NCI-H1436 treated with DMSO at 0.1 percent for 48 hours (cell line): ENCODE measurements at regions not wholly inside any gene's neighbourhood (a gene's known extent, or its start where the extent isn't known, plus 50 kb on each side); places are given as distances from the start of the nearest gene placed in this dataset.

Experiments
- DNase-seq: peaks from one replicate; lab custom pipeline; 2025; lab: John Stamatoyannopoulos, UW

GRCh38 chr4:66694739-66695138, 850.6 kb downstream of the CENPC start:
- no peak for DNase-seq

DNA sequence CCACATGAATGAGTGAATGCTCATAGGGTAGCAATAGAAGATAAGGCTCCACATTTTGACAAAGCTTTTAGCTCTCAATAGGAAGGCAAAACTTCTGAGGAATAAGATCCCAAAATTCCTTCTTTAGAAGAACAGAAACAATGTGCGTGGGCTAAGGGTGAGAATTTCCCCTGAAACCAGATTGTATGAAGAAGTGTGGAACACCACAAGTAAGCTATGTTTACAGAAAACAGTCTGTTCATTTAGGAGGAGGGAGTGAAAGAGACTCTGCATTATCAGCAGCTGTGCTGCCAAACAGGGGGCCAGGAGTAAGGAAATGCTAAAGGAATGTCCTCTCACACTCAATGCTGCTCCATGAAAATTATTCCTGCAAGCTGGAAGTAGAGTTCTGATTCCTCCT, 851.6 kb downstream of the CENPC start:
- DNase-seq: no peak

GRCh38 chr4:66691101-66691500, 854.2 kb downstream of the CENPC start:
- DNase-seq: no peak

GRCh38 chr4:66688674-66689073, 856.6 kb downstream of the CENPC start:
- DNase-seq: no peak

GRCh38 chr4:66687459-66687858, 857.8 kb downstream of the CENPC start:
- DNase-seq: no peak

DNA sequence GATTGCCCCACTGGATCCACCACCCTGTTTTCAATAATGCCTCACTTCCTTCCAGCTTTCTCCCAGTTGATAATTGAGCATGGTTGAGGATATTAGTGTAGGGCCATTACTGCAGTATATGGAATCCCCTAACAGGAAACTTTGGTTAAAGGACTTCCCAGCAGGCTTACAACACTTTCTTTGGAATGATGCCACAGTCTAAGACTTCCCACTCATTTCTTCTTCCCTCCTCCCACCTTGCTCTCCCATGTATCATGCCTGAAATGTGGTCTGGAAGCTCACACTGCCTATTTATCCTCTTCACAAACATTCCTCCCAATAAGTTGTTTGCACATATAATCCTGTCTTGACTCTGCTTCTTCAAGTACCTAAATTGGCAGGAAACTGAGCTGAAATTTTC, 863.3 kb downstream of the CENPC start:
- DNase-seq: no peak

DNA sequence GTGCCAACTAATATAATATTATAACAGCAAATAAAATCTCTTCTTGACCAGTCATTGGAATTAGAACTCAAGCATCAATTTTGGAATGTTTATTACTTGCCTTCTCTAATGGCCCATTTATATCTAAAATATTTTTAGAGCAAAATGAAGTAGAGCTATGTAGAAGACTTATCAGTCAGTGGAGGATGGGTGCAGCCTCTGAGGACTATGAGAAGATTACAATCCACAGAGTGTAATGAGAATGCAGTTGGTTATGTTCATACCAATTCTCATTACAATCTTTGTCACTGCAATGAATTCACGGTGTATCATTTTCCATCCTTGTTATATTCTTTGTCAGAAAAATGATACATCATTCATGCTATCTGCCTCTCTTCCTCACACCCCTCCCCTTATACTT, 878.1 kb downstream of the CENPC start:
- no peak for DNase-seq

DNA sequence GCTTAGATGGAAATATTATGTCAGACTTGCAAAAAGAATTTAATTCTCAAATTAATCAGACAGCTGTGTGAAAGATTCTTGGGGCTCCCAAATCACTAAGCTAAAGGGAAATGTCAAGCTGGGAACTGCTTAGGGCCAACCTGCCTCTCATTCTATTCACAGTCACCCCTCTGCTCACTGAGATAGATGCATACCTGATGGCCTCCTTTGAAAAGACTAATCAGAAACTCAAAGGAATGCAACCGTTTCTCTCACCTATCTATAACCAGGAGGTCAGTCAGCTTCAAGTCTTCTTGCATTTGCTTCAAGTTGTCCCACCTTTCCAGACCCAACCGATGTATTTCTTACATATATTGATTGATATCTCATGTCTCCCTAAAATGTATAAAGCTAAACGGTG, 882.7 kb downstream of the CENPC start:
- DNase-seq: no peak

- no peak for DNase-seq
Measured at GRCh38 chr4:66658809-66659208, 886.5 kb downstream of the CENPC start.

DNA sequence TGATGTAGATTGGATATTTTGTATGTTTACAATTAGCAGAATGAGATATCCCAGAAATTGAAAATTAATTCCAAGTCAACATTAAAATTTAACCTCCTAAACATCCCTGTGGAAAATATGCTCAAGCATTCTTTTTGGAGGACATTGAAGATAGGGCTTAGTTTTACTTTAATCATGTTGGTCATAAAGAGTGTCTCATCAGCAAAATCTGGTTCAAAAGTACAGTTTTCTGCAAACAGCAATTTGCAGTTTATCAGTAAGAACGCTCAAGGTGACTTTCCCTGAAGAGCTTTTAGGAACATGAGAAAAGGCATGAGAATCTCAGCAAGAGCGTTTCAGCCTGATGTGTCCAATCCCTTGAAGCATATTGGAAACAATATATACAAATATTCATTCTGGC, 889.8 kb downstream of the CENPC start:
- no peak for DNase-seq

DNA sequence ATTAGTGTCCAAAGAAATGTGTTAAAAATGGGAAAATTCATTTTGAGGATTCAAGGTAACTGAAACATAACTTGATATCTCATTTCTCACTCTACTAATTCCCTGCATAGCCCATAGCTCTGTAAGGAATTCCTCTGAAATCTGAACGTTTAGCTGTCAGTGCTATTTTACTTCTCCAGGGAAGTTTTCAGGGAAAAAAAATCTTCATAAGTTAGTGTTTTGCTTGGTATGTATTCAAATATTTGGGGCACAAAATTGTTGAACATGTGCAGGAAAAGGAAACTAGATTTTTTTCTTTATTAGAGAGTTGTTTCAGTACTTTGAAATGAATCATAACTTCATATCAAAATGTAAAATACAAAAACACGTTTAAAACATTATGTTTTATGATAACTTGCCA, 891.4 kb downstream of the CENPC start:
- DNase-seq: no peak

DNA sequence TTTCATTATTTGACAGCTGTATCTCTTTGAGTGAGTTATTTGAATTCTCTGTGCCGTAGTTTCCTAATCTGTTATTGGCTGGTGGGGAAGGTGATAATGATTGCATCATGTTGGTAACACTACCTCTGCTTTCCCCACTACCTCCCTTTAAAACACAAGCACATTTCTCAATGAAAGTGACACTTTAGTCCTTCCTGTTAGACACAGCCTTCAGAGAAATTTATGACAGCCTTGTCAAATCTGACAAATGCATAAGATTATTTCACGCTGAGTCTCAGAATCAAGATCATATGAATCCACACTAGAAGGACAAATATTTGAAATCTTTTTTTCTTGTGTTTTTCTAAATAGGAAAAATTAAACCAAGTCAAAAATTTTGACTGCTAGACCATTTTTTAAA, 896.1 kb downstream of the CENPC start:
- no peak for DNase-seq

- DNase-seq: no peak
Measured at GRCh38 chr4:66647926-66648325, 897.4 kb downstream of the CENPC start.

GRCh38 chr4:66647476-66647875, 897.8 kb downstream of the CENPC start:
- DNase-seq: no peak

- DNase-seq: no peak
Measured at GRCh38 chr4:66640233-66640990, 904.9 kb downstream of the CENPC start.

DNA sequence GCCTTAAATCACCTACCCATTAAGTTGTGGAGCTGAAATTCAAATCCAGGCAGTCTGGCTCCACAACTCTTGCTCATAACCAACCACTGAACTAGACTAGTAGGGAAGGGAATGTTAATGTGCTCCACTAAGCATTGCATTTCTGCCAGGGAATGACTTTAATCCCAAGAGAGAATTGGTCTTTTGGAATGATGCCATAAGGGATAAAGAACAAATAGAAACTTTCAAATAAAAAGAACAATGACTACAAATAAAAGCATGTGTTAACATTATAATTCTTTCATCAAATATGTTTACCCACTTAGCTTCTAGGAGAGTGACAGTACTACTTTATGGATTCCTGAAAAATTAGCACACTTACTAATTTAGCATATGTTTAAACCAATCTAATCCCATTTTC, 905.9 kb downstream of the CENPC start:
- DNase-seq: no peak

DNA sequence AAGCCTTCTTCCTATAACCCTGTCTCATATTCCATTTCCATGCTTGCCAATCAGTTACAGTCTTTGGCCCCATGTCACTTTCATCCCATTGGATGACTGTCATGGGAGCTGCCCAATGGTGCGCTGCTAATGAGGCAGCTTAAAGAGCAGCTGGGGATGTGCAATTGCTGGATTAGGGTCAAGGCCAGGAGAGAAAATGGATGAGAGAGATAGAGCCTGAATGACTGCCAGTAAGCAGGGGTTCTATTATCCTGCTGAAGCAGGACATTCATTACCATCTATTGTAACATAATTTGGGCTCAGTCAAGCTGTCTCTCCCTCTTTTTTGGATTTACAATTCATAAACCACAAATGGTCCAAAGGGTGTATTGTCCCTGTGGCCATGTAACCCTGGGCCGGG, 909.0 kb downstream of the CENPC start:
- DNase-seq: no peak

- DNase-seq: no peak
Measured at GRCh38 chr4:66633477-66633876, 911.8 kb downstream of the CENPC start.

GRCh38 chr4:66629927-66630326, 915.4 kb downstream of the CENPC start:
- no peak for DNase-seq

DNA sequence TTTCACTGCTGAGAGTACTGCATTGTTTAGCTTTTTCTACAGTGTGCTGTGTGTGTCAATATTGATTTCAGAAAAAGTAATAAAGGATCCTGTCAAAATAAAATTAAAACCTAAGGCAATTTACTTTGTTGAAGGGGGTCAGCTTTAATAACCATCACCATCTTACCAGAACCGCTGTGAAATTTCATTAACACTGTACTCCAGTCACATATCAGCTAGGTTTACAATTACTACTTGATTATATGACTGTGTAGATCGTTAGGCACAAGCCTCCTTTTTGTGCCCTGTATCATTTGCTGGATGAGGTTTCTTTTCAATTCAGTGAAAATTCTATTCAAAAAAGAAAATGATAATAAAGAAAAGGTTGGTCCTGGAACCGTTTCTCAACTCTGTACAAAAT, 917.2 kb downstream of the CENPC start:
- DNase-seq: no peak

DNA sequence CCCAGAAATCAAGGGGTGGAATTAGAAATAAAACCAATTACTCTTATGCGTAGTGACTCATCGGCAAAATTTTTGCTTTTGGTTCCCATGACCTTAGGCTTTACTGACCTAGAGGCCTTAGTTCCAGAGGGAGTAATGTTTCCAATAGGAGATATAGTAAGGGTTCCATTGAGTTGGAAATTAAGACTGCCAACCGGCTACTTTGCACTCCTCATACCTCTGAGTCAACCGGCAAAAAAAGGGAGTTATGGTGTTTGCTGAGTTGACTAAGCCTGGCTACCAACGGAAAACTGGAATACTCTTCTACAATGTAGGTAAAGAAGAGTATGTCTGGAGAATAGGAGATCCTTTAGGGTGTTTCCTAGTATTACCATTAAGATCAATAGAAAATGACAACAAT, 919.8 kb downstream of the CENPC start:
- no peak for DNase-seq

GRCh38 chr4:66613591-66613990, 931.7 kb downstream of the CENPC start:
- DNase-seq: no peak

DNA sequence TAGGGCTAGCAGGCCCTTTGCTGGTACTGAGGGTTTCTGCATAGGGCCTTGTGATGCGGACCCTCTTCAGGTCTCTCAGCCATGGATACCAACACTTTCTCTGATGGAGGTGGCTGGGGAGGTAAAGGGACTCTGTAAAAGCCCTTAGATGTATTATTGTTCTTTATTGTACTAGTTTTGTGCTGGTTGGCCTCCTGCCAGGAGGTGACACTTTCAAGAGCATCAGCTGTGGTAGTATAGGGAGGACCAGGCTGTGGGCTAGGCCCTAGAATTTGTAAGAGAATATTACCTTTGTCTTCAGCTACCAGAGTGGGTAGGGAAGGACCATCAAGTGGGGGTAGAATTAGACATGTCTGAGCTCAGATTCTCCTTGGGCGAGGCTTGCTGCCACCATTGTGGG, 936.3 kb downstream of the CENPC start:
- DNase-seq: no peak

- no peak for DNase-seq
Measured at GRCh38 chr4:66606908-66607307, 936.6 kb upstream of the EPHA5 start.

- no peak for DNase-seq
Measured at GRCh38 chr4:66606215-66606614, 935.9 kb upstream of the EPHA5 start.
